ENCODE measurements at regions not wholly inside any gene's neighbourhood (a gene's known extent, or its start where the extent isn't known, plus 50 kb on each side); places are given as distances from the start of the nearest gene placed in this dataset.

DNA sequence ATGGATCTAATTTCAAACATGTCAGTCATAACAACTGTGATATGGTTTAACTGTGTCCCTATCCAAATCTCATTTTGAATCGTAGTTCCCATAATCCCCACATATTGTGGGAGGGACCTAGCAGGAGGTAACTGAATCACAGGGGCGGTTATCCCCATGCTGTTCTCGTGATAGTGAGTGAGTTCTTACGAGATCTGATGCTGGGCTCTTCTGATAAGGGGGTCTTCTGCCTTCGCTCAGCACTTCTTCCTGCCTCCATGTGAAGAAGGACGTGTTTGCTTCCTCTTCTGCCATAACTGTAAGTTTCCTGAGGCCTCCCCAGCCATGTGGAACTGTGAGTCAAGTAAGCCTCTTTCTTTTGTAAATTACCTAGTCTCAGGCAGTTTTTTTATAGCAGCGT lies 138.0 kb upstream of the PCGF5 start:
- TF ChIP-seq POLR2A (IDR thresholded peaks at IDR 0.05; ENCODE audit: low read length) (no peak), GATA1 (IDR thresholded peaks at IDR 0.05; ENCODE audit: low read depth, low read length) (no peak)

Measured in erythroblast (primary cell).